Activated CD8-positive, alpha-beta T cell treated with anti-CD3 and anti-CD28 coated beads, Interleukin-2, amount 10 ng/mL, durations not matched to agents 7 days and 5 days (primary cell): ENCODE measurements at regions not wholly inside any gene's neighbourhood (a gene's known extent, or its start where the extent isn't known, plus 50 kb on each side); places are given as distances from the start of the nearest gene placed in this dataset.

Experiments
- ATAC-seq: fragments of 150-1000 bp; cut with Tn5 transposase; one replicate; pipeline ENCODE4 v1.10.0; 2021; ENCODE audit warnings: moderate library complexity
- CTCF ChIA-PET: fragments of 350-600 bp; sonication (Branson Sonifier 250); formaldehyde crosslinking; loops from one replicate; lab custom pipeline; 2021; ENCODE audit warnings: antibody characterized with exemption; lab: Charles Lee
- POLR2A ChIA-PET: fragments of 350-600 bp; sonication (Branson Sonifier 250); formaldehyde crosslinking; loops from one replicate; lab custom pipeline; 2021; ENCODE audit warnings: antibody characterized with exemption; lab: Charles Lee
- DNase-seq: peaks from one replicate; pipeline ENCODE4 v3.0.0-alpha.2; 2020
- H3K27ac Mint-ChIP-seq: one replicate; pipeline ENCODE4 v1.8.0; 2021; ENCODE audit warnings: mild to moderate bottlenecking, mixed read lengths
- H3K27me3 Mint-ChIP-seq: one replicate; pipeline ENCODE4 v1.8.0; 2021; ENCODE audit warnings: low read depth, mixed read lengths
- H3K36me3 Mint-ChIP-seq: one replicate; pipeline ENCODE4 v1.8.0; 2021; ENCODE audit warnings: low read depth, mixed read lengths
- H3K4me1 Mint-ChIP-seq: one replicate; pipeline ENCODE4 v1.8.0; 2021; ENCODE audit warnings: low read depth, mixed read lengths
- H3K4me3 Mint-ChIP-seq: one replicate; pipeline ENCODE4 v1.8.0; 2021; ENCODE audit warnings: mild to moderate bottlenecking, mixed read lengths
- H3K9me3 Mint-ChIP-seq: one replicate; pipeline ENCODE4 v1.8.0; 2022; ENCODE audit warnings: mixed read lengths; ENCODE audit not compliant: insufficient read depth

- peaks cover 12% of the 10 kb centered on the region for H3K4me1 Mint-ChIP-seq
- peaks cover 18% of the 10 kb centered on the region for H3K36me3 Mint-ChIP-seq
- H3K9me3 Mint-ChIP-seq, result no peaks in the 10 kb centered on the region
- peak overlapping the region; percentile 6 for H3K27ac Mint-ChIP-seq
- no peak for DNase-seq
- ChIA-PET CTCF (interaction anchor here (0.9 to 1.2 kb wide), 2 partner anchors 8 to 13 kb away, joined by 3 read pairs; no protein-coding TSS in a partner anchor), POLR2A (no interaction called here)
- H3K4me3 Mint-ChIP-seq, result no peak overlapping the region
- no peaks in the 10 kb centered on the region for H3K27me3 Mint-ChIP-seq
- no peak for ATAC-seq
Observed at GRCh38 chr2:181268174-181268867, 188.9 kb upstream of the ITGA4 start.

DNA sequence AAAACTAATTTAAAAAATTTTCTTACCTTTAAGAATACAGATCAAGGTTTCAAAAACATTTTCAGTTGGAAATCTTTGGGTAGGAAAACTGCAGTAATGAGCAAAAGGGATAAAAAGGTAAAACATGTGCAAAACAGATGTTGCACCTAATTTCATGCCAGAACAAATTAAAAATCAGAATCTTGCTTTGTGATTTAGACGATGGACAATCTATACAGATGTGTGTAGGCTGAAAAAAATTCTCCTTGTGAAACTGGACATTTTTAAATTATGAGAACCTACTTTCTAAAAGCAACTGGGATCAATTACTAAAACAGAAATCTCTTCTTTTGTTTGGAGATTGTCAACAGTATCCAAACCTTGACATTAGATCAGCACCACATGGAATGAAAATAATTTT lies 183.2 kb upstream of the ITGA4 start:
- ChIA-PET CTCF (no interaction called here), POLR2A (no interaction called here)
- no peaks in the 10 kb centered on the region for H3K9me3 Mint-ChIP-seq
- DNase-seq (no peak), ATAC-seq (no peak)
- H3K36me3 Mint-ChIP-seq, result peaks cover 8% of the 10 kb centered on the region
- H3K4me1 Mint-ChIP-seq, result peaks cover 33% of the 10 kb centered on the region
- H3K27ac Mint-ChIP-seq, result no peak overlapping the region
- H3K27me3 Mint-ChIP-seq, result no peaks in the 10 kb centered on the region
- H3K4me3 Mint-ChIP-seq, result no peak overlapping the region

DNA sequence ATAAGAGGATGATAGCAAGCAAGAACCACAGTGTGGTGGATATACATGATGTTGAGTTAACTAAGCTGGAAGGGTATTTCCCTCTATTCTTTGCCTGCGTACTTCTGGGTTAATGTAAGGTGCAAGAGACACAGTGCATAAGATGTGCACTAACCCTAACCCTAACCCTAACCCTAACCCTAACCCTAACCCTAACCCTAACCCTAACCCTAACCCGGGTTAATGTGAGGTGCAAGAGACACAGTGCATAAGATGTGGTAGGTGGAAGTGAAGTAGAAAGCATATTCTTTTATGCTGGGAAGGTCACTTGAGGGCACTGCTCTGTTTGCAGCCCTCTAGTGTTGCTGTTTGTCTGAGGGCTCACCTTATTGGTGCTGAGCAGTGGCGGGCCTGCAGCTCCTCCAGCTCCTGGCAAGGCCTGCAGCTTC lies 181.5 kb upstream of the ITGA4 start:
- ChIA-PET POLR2A (interaction anchor here (0.5 to 2.2 kb wide), 4 partner anchors 30 to 171 kb away, joined by 3 to 8 read pairs (median 4); no protein-coding TSS in a partner anchor), CTCF (interaction anchor here (0.7 to 2.7 kb wide), 18 partner anchors 9 to 440 kb away, joined by 3 to 17 read pairs (median 3); partner anchors contain the start of gene ITGA4)
- peak; percentile 50 for DNase-seq
- Mint-ChIP-seq H3K36me3 (peaks cover 12% of the 10 kb centered on the region), H3K27ac (peak overlapping the region; percentile 84), H3K4me1 (peaks cover 39% of the 10 kb centered on the region), H3K4me3 (no peak overlapping the region), H3K9me3 (no peaks in the 10 kb centered on the region), H3K27me3 (no peaks in the 10 kb centered on the region)
- peak; percentile 92 for ATAC-seq

DNA sequence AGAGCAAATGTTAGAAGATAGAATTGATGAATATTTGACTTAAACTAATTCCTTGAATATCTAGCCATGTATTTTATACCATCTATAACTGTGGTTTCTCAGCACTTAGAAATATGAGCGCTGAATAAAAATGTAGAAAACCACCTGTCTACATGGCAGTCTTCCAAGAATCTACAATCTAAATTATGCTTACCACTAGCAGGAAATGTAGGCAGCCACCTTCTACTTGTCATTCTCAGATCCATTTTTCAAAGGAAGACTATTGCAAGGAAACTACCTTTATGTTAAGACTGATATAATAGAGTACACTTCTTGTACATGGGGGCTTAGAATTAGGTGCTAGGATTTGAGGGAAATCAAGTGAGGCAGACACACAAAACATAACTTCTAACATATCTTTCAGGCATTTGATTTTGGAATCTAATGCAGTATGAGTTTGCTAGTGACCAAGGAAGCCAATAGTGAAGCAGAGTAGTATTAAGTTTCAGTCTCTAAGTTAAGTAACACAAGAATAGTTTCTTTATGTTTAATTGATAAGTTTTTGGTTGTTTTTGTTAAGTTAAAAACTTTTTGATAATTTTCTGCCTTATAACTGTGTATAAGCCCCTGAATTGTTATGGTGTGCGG lies 175.9 kb upstream of the ITGA4 start:
- ATAC-seq, result peak; percentile 79
- H3K4me3 Mint-ChIP-seq, result peak overlapping the region; percentile 20
- H3K4me1 Mint-ChIP-seq, result peaks cover 39% of the 10 kb centered on the region

GRCh38 chr2:181285116-181285515 lies 172.1 kb upstream of the ITGA4 start:
- POLR2A ChIA-PET, result no interaction called here
- no peak for ATAC-seq
- H3K27ac Mint-ChIP-seq, result no peak overlapping the region

More for the DNA sequence above, 175.9 kb upstream of the ITGA4 start:
- CTCF ChIA-PET, result interaction anchor here (0.9 to 1.0 kb wide), 2 partner anchors 177 kb away, joined by 3 read pairs; no protein-coding TSS in a partner anchor
- H3K27ac Mint-ChIP-seq, result peak overlapping the region; percentile 79
- peaks cover 22% of the 10 kb centered on the region for H3K9me3 Mint-ChIP-seq
- H3K36me3 Mint-ChIP-seq, result peaks cover 37% of the 10 kb centered on the region
- DNase-seq, result no peak
- POLR2A ChIA-PET, result no interaction called here
- H3K27me3 Mint-ChIP-seq, result no peaks in the 10 kb centered on the region

DNA sequence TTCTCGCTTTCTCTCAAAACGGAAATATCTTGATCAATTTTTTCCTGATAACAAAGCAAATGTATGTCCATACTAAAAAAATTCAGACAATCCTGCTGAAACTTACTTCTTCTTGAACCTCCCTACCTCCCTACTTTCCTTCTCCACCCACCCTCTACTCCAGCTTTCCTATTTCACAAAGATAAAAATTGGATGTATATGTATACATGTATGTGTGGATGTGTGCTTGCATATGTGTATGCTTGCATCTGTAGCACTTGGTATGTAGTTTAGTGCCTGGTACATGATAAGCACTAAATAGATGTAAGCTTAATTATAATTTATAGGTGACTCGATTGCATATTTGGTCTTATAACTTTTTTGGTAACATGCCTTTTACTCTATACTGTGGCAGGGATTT lies 167.5 kb upstream of the ITGA4 start:
- Mint-ChIP-seq H3K4me1 (peaks cover 9% of the 10 kb centered on the region), H3K27me3 (no peaks in the 10 kb centered on the region), H3K27ac (no peak overlapping the region), H3K9me3 (peaks cover 29% of the 10 kb centered on the region), H3K36me3 (peaks cover 39% of the 10 kb centered on the region), H3K4me3 (no peak overlapping the region)
- ChIA-PET POLR2A (interaction anchor here (0.5 to 1.4 kb wide), 2 partner anchors 86 to 167 kb away, joined by 3 to 6 read pairs; partner anchors contain the start of gene ITGA4), CTCF (interaction anchor here (2.5 kb wide), 1 partner anchor 168 kb away, joined by 10 read pairs; the partner anchor contains the start of gene ITGA4)
- DNase-seq (no peak), ATAC-seq (peak; percentile 70)

More at GRCh38 chr2:181285116-181285515, 172.1 kb upstream of the ITGA4 start:
- Mint-ChIP-seq H3K27me3 (no peaks in the 10 kb centered on the region), H3K4me1 (peaks cover 31% of the 10 kb centered on the region), H3K9me3 (peaks cover 35% of the 10 kb centered on the region), H3K36me3 (peaks cover 45% of the 10 kb centered on the region), H3K4me3 (no peak overlapping the region)
- CTCF ChIA-PET, result interaction anchor here (1.7 kb wide), 1 partner anchor 9 kb away, joined by 8 read pairs; no protein-coding TSS in a partner anchor
- DNase-seq, result no peak

GRCh38 chr2:181290182-181290581 lies 167.0 kb upstream of the ITGA4 start:
- no peak for DNase-seq
- peak; percentile 31 for ATAC-seq
- peaks cover 30% of the 10 kb centered on the region for H3K9me3 Mint-ChIP-seq
- H3K4me3 Mint-ChIP-seq, result no peak overlapping the region
- no peaks in the 10 kb centered on the region for H3K27me3 Mint-ChIP-seq
- H3K4me1 Mint-ChIP-seq, result peaks cover 7% of the 10 kb centered on the region
- ChIA-PET POLR2A (interaction anchor here (0.5 to 1.4 kb wide), 2 partner anchors 85 to 167 kb away, joined by 3 to 6 read pairs; partner anchors contain the start of gene ITGA4), CTCF (interaction anchor here (1.0 to 2.5 kb wide), 2 partner anchors 167 to 176 kb away, joined by 3 to 10 read pairs; partner anchors contain the start of gene ITGA4)
- no peak overlapping the region for H3K27ac Mint-ChIP-seq
- H3K36me3 Mint-ChIP-seq, result peaks cover 36% of the 10 kb centered on the region

GRCh38 chr2:181294979-181295378 lies 162.2 kb upstream of the ITGA4 start:
- peaks cover 8% of the 10 kb centered on the region for H3K4me1 Mint-ChIP-seq
- no peaks in the 10 kb centered on the region for H3K27me3 Mint-ChIP-seq
- DNase-seq (no peak), ATAC-seq (no peak)
- no peak overlapping the region for H3K27ac Mint-ChIP-seq
- no peak overlapping the region for H3K4me3 Mint-ChIP-seq
- POLR2A ChIA-PET, result interaction anchor here (1.3 kb wide), 1 partner anchor 162 kb away, joined by 3 read pairs; no protein-coding TSS in a partner anchor
- peaks cover 43% of the 10 kb centered on the region for H3K9me3 Mint-ChIP-seq
- CTCF ChIA-PET, result interaction anchor here (1.0 to 1.1 kb wide), 2 partner anchors 11 to 179 kb away, joined by 3 read pairs; no protein-coding TSS in a partner anchor
- peaks cover 59% of the 10 kb centered on the region for H3K36me3 Mint-ChIP-seq

DNA sequence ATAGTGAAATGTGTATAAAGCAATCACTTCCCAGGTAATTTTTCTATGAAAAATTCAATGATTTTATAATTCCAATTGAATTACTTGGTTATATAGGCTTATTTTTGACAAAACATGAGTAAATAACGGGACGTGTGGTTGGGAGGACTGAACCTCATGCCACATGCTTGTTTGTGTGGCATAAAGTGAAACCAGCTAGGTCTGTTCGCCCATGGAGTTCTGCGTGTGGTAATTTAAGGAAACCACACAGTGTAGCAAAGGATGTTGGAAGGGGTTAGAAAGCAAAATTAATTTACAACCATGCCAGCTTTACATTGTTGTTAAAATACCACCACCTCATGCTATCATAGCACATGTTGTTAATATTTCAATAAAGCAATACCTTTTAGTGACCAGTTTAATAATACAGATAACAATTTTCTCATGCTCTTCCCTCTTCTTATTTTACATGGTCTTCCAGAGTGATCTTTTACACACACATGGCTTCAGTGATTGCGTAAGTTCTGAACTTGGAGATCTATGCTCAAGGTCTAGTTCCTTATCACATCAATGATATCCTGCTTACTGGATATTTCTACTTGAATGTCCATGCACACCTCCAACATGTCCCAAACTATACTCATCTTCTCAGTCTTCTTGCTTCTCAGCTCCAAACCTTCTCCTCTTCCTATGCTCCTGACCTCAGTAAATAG lies 156.4 kb upstream of the ITGA4 start:
- Mint-ChIP-seq H3K36me3 (peaks cover 39% of the 10 kb centered on the region), H3K27me3 (no peaks in the 10 kb centered on the region), H3K9me3 (peaks cover 28% of the 10 kb centered on the region), H3K4me1 (peaks cover 53% of the 10 kb centered on the region), H3K4me3 (peak overlapping the region; percentile 35), H3K27ac (peak overlapping the region; percentile 77)
- ChIA-PET CTCF (interaction anchor here (1.0 to 3.7 kb wide), 8 partner anchors 11 to 196 kb away, joined by 3 to 19 read pairs (median 4); partner anchors contain the start of gene ITGA4), POLR2A (no interaction called here)
- DNase-seq (peak; percentile 72), ATAC-seq (peak; percentile 66)

DNA sequence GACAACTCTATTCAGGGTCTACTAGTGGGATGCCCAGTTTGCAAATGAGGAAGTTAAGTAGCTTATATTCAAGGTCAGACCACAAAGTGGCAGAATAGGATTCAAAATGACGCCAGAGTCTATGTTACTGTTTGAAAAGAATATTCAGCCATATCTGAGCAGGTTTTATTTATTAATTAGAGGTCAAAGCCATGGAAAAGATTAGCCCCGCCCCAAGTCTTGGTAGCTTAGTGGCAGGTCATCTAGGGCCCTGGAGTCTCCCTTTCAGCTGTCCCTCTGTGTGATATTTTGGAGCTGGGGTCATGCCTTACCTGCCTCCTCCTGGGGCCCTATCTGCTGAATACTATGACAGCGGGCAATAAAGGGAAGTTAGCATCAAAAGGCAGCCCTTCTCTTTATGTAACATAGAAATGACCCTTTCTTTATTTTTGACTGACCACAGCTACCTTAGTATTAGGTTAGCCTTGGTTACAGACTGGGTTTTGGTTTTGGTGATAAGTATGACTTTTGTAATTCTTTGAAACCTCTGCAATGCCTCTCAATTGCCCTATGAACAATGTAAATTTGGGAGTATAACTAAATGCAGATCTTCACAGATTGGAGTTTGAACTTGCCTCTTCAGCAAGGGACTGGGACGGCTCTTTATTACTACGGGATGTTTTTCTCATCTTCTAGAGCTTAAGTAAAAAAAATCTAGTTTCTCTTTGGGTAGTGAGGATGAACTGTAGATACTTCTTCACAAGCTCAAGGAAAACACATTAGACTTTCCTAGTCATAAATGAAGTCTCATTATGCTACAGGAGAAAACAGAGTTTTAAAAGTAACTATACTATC lies 153.0 kb upstream of the ITGA4 start:
- ChIA-PET CTCF (interaction anchor here (0.6 to 3.1 kb wide), 17 partner anchors 10 to 411 kb away, joined by 3 to 15 read pairs (median 4); partner anchors contain the start of gene ITGA4), POLR2A (interaction anchor here (1.3 to 11.7 kb wide), 6 partner anchors 8 to 181 kb away, joined by 4 to 249 read pairs (median 6); partner anchors contain the start of gene ITGA4)
- Mint-ChIP-seq H3K4me3 (peak overlapping the region; percentile 58), H3K4me1 (peaks cover 77% of the 10 kb centered on the region), H3K36me3 (peaks cover 10% of the 10 kb centered on the region), H3K27ac (peak overlapping the region; percentile 93), H3K9me3 (peaks cover 6% of the 10 kb centered on the region), H3K27me3 (no peaks in the 10 kb centered on the region)
- DNase-seq (no peak), ATAC-seq (peak; percentile 11)
